NCI-H69 (cell line): ENCODE measurements at regions not wholly inside any gene's neighbourhood (a gene's known extent, or its start where the extent isn't known, plus 50 kb on each side); places are given as distances from the start of the nearest gene placed in this dataset.
A peak's percentile ranks its signal among the peaks of the same experiment; 100 is the strongest.

Experiments used
- DNase-seq: peaks from one replicate; lab custom pipeline; 2025; lab: John Stamatoyannopoulos, UW

- DNase-seq: no peak
Observed at GRCh38 chr18:10284540-10285282, 169.7 kb upstream of the APCDD1 start.

GRCh38 chr18:10285283-10285640 is 169.2 kb upstream of the APCDD1 start:
- no peak for DNase-seq

DNA sequence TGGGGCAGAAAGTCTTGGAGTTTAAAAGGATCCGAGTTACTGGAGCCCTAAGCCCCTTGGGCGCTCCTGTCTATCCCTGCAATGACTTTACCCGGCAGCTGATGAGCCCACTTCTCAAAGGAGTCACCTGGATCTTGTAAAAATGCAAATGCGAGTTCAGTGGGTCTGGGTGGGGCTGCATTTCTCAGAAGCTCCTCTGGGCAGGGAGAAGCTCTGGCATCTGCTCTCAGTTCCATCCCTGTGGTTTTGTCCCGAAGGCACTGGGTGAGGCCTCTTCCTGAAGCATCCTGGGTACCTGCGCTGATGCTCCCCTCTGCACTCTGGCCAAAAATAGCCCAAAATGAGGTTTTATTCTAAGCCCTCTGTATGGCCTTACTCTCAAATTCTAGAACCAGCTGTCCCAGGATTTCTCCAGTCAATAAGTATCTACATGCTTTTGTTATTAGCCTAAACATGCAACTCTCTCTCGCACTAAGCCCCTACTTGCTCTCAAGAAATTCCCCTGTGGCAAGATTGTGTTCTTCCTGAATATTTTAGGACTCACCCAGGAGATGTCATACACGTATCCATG is 167.8 kb upstream of the APCDD1 start:
- no peak for DNase-seq

DNA sequence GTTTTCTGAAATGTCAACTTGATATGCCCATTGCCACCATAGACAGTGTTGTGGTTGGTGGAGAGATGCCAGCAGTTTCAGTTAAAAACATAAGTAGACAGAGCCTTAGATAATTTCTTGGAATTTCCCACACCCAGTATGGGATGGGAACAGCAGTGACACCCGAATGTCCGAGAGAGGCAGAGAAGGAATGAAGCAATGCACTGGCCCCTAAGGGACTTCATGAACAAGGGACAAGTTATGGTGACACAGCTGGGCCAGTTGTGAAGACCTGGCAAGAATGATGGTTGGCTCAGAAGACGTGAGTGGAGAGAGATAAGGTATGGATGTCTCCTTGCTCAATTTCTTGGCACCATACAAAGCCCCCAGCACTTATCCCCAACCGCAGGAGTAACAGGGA is 165.2 kb upstream of the APCDD1 start:
- no peak for DNase-seq

DNA sequence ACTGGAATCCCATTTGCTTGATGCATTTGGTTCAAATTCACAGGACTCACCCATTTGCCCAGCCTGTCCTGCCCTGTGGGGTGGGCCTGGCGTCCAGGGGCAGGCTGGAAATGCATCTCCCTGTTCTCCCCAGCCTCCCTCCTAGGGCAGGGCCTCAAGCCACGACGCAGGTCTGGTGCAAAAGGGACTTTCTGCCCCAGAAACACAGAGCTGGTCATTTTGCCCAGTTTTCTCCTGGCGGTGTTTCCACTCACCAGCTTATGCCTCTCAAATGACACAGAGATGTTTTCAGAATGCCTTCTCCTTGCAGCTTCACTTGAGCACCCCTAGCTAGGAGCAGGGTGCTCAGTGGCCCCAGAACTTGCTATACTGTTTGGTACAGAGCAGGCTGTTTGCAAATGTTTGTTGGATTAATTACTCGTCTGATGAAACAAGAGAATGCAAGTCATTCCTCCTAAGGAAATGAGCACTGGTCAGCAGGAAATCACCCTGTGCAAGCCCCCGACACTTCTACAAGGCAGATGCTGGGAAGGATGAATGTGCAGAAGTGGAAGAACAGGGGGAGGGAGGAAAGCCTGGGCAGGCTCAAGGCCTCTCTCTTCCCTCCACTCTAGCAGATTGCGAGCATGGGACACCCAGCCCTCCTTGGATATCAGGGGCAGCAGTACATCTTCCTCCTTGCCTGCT is 164.3 kb upstream of the APCDD1 start:
- DNase-seq: peak; percentile 18

- DNase-seq: no peak
Observed at GRCh38 chr18:10290638-10291235, 163.7 kb upstream of the APCDD1 start.

DNA sequence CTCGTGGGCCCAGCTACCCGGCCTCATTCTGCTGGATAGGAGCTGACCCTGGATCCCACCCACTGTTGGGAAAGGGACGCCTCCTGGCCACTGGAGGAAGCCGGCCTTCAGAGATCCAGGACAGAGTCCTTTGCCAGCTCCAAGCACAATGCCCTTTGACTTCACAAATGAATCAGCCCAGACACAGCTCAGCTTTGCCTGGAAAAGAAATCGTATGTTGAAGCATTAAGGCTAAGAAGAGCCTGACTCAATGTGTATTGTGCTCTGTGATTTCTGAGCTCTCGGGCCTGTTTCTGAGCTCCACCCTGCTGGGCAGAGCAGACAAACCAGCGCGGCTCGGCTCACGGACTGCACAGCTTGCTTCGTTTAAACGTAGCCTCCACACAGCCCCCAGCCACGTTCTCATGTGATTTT is 162.9 kb upstream of the APCDD1 start:
- DNase-seq: no peak

DNA sequence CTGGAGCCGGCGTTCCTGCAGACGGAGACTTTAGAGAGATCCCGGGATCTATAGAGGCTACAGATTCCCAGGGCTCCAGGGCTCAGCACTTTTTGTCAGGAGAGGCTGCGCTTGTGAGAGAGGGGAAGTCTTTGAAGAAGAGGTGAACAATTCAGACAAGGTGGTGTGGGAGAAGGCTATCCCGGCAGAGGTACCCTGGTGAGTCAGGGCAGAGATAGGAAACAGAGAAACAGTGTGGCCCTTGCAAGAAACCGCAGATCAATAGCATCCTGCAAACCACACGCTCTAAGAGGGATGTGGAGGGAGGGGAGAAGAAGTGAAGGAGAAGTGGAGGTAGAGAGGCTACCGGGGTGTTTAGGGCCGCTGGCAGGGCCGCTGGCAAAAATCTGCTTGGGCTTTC is 160.5 kb upstream of the APCDD1 start:
- no peak for DNase-seq

GRCh38 chr18:10295751-10296150 is 158.7 kb upstream of the APCDD1 start:
- no peak for DNase-seq

- no peak for DNase-seq
Observed at GRCh38 chr18:10296491-10296890, 157.9 kb upstream of the APCDD1 start.

DNA sequence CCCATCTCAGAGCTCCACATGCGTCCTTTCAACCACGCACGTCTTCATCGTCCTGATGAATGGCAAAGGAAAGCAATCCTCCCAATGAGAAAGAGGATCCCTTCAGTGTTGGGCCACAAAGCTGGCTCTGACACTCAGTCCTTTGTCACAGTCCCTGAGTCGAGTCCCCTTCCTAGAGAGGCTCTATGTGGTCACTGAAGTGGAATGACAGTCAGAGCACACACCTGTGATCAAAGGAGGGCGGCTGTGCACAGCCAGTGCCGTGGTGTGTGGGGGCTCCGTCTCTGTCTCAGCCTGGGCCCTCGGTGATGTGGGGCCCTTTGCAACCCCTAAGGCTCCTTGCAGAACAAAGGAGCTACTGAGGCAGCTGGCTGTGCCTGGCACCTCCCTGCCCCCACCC is 157.3 kb upstream of the APCDD1 start:
- DNase-seq: no peak

DNA sequence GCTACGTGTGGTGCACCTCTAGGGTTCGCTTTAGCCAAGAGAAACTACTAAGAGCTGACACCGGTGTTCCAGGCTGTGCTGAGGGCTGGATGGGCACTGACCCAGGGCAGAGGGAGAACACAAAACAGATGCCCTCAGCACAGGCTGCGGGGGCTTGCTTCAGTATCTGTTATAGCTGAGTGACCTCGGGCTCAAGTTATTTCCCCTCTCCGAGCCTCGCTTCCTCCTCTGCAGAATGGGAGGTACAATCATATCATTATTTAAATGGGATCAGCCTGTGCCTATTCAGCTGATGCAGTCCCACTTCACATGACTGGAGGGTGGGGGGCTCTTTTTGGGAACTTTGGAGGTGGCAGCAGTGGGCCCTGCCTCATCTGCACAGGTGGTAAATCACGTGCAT is 156.1 kb upstream of the APCDD1 start:
- no peak for DNase-seq

DNA sequence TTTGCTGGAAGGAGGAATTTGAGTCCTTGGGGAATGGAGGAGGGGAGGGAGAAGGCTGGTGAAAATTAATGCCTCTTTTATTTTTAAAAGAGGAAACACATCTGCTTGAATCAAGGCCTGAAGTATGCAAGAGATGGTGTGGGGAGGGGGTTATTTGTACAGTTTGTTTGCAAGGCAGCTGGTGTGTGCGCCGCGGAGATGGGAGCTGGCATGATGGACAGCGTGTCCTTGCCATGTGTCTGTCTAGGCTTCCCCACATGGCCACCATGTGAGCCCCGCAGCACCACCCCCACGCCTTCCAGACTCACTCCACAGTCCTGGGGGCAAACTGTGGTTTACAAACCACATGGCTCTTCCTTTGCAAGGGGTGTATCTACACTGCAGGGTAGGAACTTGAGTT is 154.8 kb upstream of the APCDD1 start:
- DNase-seq: peak; percentile 85

GRCh38 chr18:10300739-10301138 is 153.7 kb upstream of the APCDD1 start:
- no peak for DNase-seq

GRCh38 chr18:10301831-10302483 is 152.5 kb upstream of the APCDD1 start:
- no peak for DNase-seq

- DNase-seq: peak; percentile 36
Observed at GRCh38 chr18:10303171-10303570, 151.3 kb upstream of the APCDD1 start.

DNA sequence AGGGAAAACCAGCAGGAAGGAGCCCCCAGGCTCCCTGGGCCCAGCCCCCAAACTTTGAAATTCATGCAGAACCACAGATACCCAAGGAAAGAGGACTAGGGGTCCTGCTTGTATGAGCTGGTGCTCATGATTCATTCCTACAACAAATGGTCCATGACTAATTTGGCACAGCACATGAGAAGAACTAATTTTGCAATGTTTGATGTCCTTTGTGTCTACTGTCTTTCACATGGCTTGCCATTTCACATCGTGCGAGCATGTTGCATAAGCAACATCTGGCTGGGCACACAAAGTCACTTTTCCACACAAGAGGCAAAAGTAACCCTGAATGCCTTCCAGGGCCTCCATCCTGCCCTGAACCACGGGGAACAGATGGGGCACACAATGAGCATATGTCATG is 149.6 kb upstream of the APCDD1 start:
- DNase-seq: peak; percentile 98

GRCh38 chr18:10306779-10307178 is 147.7 kb upstream of the APCDD1 start:
- no peak for DNase-seq

GRCh38 chr18:10308154-10308553 is 146.3 kb upstream of the APCDD1 start:
- no peak for DNase-seq

GRCh38 chr18:10310626-10311025 is 143.8 kb upstream of the APCDD1 start:
- DNase-seq: no peak

DNA sequence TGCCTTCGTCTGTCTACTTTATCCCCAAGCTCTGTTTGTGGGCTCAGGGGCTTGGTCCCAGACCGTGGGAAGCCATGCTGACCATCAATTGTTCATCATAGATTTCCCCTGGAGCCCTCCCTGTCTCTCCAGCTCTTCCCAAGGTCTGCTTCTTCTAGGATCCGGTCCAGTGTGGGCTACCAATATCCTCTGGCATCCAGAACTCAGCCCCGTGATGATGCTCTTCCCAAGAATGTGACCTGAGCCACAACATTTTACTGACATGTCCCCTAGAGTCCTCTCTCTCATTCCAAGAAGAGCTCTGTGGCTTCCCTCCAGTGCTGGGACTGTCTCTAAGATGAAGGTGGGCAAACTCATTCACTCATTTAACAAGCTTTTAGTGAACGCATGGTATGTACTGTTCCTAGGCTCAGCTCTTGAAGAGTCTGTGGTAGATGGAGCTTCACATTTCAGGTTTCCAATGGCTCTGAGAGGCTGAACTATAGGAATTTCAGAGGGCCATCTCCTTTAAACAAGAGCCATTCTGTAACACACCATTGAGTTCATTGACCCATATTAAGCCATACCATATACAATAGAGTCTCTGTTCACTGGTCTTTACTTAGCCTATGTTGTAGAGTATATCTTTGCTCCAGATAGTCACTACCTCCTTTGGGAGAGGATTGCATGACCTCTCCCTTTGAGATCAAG is 142.0 kb upstream of the APCDD1 start:
- DNase-seq: no peak

- DNase-seq: no peak
Observed at GRCh38 chr18:10313016-10313342, 141.5 kb upstream of the APCDD1 start.
